C4-2B (cell line): ENCODE measurements at regions not wholly inside any gene's neighbourhood (a gene's known extent, or its start where the extent isn't known, plus 50 kb on each side); places are given as distances from the start of the nearest gene placed in this dataset.

ENCODE experiments used
- CTCF ChIP-seq: fragments of 450-650 bp; conservative IDR thresholded peaks from 2 replicates; pipeline ENCODE4 v1.5.1; 2017; ENCODE audit warnings: mild to moderate bottlenecking
- ZFX ChIP-seq: fragments of 450-650 bp; IDR thresholded peaks from 2 replicates; pipeline ENCODE4 v1.6.1; 2017

- TF ChIP-seq ZFX: no peak
- TF ChIP-seq CTCF: no peak
Observed at GRCh38 chr16:65336160-65336559, 214.3 kb upstream of the CDH11 start.
